Activated naive CD4-positive, alpha-beta T cell treated with anti-CD3 and anti-CD28 coated beads, Interleukin-2, amount 50 U/mL, for 16 hours (primary cell): ENCODE measurements at regions not wholly inside any gene's neighbourhood (a gene's known extent, or its start where the extent isn't known, plus 50 kb on each side); places are given as distances from the start of the nearest gene placed in this dataset.

Experiments used
- DNase-seq: peaks from one replicate; pipeline ENCODE4 v3.0.0-alpha.2; 2020

DNA sequence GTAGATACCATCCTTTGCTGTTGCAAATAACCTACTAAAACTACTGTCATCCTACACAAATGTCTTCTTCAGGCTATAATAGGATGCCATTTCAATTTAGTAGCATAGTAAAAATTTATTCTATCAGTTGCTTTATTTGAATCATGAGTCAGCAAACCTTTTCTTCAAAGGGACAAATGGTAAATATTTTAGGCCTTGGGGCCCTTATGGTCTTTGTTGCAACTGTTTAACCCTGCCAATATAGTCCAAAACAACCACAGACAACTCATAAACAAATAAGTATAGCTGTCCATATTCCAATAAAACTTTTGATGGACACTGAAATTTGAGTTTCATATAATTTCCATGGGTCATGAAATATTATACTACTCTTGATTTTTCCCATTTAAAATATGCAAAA is 54.0 kb upstream of the CCBE1 start:
- DNase-seq = no peak

DNA sequence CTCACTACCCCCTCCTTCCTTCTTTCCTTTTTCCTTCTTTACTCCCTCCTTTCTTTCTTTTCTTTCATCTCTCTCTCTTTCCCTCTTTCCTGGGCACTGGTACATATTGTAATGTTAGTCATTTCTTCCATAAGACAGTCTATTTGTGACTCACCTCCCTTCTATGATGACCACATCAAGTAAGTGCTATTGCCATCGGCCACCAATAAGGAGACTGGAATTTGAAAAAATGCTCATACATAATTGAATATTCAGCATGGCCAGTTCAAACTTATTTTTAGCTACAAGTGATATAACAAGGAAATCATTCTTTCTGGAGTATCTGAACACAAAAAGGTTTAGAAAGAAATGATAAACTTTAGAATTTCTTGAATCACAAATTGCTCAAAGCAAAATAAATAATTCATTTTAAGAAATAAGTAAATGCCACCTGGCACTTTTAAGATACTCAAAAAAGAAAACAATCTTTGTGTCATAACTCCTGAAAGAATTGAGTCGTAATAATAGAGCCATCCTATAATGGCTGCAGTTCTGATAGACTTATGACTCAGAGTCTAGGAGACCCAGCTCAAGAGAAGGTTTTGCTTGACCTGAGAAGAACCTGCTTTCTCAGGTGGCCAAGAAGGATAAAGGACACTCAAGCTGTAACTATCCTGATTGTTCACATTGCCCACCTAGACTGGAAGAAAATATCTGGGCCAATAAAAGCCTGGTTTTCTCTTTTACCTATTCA is 51.6 kb upstream of the CCBE1 start:
- DNase-seq = no peak
